ENCODE measurements at regions not wholly inside any gene's neighbourhood (a gene's known extent, or its start where the extent isn't known, plus 50 kb on each side); places are given as distances from the start of the nearest gene placed in this dataset.

DNA sequence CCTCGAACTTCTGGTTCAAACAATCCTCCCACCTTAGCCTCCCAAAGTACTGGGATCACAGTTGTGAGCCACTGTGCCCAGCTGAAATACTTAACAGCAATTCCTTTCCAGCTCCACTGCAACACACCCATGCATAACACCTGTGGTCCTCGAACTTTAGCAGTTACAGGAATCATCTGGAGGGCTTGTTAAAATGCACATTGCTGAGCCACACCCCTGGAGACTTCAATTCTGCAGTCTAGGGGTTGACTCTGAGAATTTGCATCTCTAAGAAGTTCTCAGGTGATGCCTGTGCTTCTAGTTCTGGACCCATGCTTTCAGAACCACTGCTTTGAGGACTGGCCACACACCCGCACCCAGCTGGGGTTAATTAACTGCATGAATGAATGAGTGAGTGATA lies 53.1 kb upstream of the UBL3 start:
- no peak for DNase-seq (ENCODE audit: extremely low spot score)
- CTCF ChIA-PET: interaction anchor here (1.1 kb wide), 1 partner anchor 20 kb away, joined by 5 read pairs; no protein-coding TSS in a partner anchor
- TF ChIP-seq, protein P1, sequence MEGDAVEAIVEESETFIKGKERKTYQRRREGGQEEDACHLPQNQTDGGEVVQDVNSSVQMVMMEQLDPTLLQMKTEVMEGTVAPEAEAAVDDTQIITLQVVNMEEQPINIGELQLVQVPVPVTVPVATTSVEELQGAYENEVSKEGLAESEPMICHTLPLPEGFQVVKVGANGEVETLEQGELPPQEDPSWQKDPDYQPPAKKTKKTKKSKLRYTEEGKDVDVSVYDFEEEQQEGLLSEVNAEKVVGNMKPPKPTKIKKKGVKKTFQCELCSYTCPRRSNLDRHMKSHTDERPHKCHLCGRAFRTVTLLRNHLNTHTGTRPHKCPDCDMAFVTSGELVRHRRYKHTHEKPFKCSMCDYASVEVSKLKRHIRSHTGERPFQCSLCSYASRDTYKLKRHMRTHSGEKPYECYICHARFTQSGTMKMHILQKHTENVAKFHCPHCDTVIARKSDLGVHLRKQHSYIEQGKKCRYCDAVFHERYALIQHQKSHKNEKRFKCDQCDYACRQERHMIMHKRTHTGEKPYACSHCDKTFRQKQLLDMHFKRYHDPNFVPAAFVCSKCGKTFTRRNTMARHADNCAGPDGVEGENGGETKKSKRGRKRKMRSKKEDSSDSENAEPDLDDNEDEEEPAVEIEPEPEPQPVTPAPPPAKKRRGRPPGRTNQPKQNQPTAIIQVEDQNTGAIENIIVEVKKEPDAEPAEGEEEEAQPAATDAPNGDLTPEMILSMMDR (IDR thresholded peaks at IDR 0.05; ENCODE audit: control extremely low read depth, extremely low read depth, low read depth, missing control alignments): no peak
- POLR2A ChIA-PET: no interaction called here

DNA sequence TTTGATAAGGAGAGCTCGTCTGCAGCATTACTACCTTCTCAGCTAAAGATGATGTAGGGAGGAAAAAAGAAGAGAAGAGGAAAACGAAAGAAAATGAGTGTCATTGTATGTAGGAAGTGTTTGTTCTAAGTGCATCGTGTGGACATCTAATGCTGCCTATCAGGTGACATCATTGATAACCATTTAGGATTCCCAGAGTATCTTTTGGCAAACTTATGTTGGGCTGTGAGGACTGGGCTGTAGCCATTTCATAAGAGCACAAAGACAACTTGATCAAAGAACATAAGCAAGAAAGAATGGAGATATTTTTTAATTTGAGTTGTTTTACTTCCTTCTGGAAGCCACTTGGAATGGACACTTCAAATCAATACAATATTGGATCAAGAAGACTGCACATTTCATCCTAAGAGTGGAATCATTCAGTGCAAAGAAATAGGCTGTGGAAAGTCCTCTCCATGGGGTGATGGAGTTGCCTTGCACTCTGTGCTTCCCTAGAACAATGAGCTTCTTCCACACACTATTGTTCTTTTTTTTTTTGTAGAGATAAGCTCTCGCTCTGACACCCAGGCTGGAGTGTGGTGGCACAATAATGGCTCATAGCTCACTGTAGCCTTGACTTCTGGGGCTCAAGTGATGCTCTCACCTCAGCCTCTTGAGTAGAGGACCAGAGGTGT lies 52.4 kb upstream of the UBL3 start:
- ChIA-PET POLR2A (no interaction called here), CTCF (interaction anchor here (1.1 to 1.8 kb wide), 5 partner anchors 9 to 43 kb away, joined by 3 to 4 read pairs (median 4); no protein-coding TSS in a partner anchor)
- TF ChIP-seq, protein P1 (IDR thresholded peaks at IDR 0.05; ENCODE audit: control extremely low read depth, extremely low read depth, low read depth, missing control alignments): no peak

DNA sequence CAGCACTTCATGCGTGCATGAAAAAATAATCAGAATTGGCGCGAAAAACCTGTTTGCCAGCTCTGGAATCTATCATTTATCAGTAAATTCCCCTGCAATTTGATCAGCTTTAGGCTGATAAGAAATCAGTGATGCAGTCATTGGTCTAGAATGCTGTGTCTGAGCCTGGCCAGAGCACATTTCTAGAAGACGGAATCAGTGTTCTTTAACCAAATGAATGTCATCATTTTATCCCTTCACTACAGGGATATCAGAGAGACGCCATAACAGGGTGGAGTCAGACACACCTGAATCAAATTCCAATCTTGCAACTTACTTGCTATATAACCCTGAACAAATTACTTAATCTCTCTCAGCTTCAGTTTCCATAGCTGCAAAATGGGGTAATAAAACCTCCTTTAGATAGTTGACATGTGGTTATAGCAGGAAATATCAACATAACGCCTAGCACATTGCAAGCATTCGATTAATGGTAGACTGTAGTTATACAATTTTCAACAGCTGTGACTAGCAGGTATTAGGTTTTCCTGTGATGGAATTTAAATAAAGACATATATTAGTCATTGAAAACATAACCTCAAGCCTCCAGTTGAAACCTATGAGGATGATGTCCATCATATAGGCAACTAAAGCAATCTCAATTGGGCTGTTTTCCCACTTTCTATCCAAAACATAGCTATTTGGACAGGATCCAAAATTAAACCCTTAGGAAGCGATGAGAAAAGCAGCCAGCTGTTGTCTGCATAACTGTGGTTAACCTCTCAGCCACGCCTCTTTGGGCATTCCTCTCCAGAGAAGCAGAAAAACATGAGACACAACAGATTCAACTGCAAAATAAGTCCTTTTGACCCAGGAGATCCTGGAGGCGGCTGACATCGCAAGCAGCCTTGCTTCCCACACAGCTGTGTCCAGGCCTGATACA lies 51.6 kb upstream of the UBL3 start:
- DNase-seq (ENCODE audit: extremely low spot score): no peak
- CTCF ChIA-PET: interaction anchor here (1.1 to 1.8 kb wide), 6 partner anchors 8 to 42 kb away, joined by 3 to 4 read pairs (median 4); no protein-coding TSS in a partner anchor
- TF ChIP-seq, protein P1 (IDR thresholded peaks at IDR 0.05; ENCODE audit: control extremely low read depth, extremely low read depth, low read depth, missing control alignments): no peak
- POLR2A ChIA-PET: no interaction called here

More for the DNA sequence above, 52.4 kb upstream of the UBL3 start:
- no peak for DNase-seq (ENCODE audit: extremely low spot score)
